Heart left ventricle (tissue), 13 donors: ENCODE measurements at regions not wholly inside any gene's neighbourhood (a gene's known extent, or its start where the extent isn't known, plus 50 kb on each side); places are given as distances from the start of the nearest gene placed in this dataset.

Source experiments
- CTCF ChIP-seq, 12 donors: fragments of 200-600 bp; sonication (generic) in 4 of 12; IDR thresholded peaks; one replicate each; pipeline versions ENCODE4 v1.5.0 to v1.8.0; 2018 to 2022; ENCODE audit warnings: antibody characterized with exemption in 12 of 12, mild to moderate bottlenecking in 5 of 12
- POLR2A ChIP-seq, 2 donors: fragments of 450-650 bp; IDR thresholded peaks; one replicate each; pipeline ENCODE4 v1.6.1; 2017; ENCODE audit warnings: antibody characterized with exemption in 2 of 2, mild to moderate bottlenecking in 2 of 2, moderate library complexity in 2 of 2
- donor health status: ischemic (EF 13 %, LVEDD 7.1; RV severe dilation, severe dysfunction).
- donor health status: DM: no; HTN: yes; CAD: no.
- donor health status: DM: no; HTN: no; CAD: no.
- donor health status: ischemic (EF 25% LVEDD 6.9; RV normal size, moderate dysfunction).
- donor health status: ischemic (EF 25% LVEDD 5.7; RV mildly dilated, moderate dysfunction).
- donor health status: ischemic (EF 35%, LVEDD 5.7; RV mildly dilated, moderate dysfunction).
- donor health status: nonischemic (EF 11% LVEDD 7.7; RV severe dilation, severe dysfunction).
- donor health status: DM: yes; HTN: yes; CAD: no.
- donor health status: PGD.
- donor health status: ischemic (EF 29% LVEDD 5.4; RV normal size, mild dysfunction).
- donor health status: nonischemic (EF 23%, LVEDD 6.1; RV moderate dilation, normal function).

GRCh38 chr15:101549647-101550046 lies 60.1 kb upstream of the PCSK6 start:
- TF ChIP-seq CTCF (IDR thresholded peaks at IDR 0.05) (no peak), POLR2A (IDR thresholded peaks at IDR 0.05) (no peak)
